ENCODE measurements at regions not wholly inside any gene's neighbourhood (a gene's known extent, or its start where the extent isn't known, plus 50 kb on each side); places are given as distances from the start of the nearest gene placed in this dataset.

GRCh38 chr10:28445516-28445915, 87.4 kb upstream of the WAC start:
- TF ChIP-seq CTCF (IDR thresholded peaks at IDR 0.05) = no peak
- TF ChIP-seq EZH2 (IDR thresholded peaks at IDR 0.05) = no peak
- no peak for TF ChIP-seq EZH2phosphoT487 (IDR thresholded peaks at IDR 0.05)

Measured in neural progenitor cell (in vitro differentiated cells).